ENCODE measurements at regions not wholly inside any gene's neighbourhood (a gene's known extent, or its start where the extent isn't known, plus 50 kb on each side); places are given as distances from the start of the nearest gene placed in this dataset.
A peak's percentile ranks its signal among the peaks of the same experiment; 100 is the strongest.

DNA sequence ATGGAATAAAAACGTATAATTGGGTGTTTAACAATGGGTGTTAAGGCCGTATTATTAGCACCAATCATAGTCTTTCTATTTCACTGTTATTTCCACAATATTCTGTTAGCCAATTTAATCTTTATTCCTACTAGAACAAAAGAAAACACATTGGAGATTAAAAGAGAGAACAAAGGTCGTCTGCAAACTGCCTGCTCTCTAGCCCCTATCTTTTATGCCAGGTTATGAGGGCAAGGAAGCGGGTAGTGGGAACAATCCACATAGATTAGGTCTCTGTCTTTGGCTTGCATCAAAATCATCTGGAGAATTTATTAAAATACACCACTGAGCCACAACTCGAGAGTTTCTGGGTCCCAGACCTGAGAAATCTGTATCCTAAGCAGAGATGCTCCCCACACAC is 69.4 kb upstream of the DSC1 start:
- Histone ChIP-seq H3K9me3 (ENCODE audit: control insufficient read depth in 2 of 2, insufficient read depth in 1 of 2, low read depth in 1 of 2, low read length in 1 of 2) (no peaks in the 10 kb centered on the region), H3K4me1 (ENCODE audit: control insufficient read depth in 2 of 2, insufficient read depth in 2 of 2, low read length in 1 of 2) (no peaks in the 10 kb centered on the region), H3K27ac (ENCODE audit: low read depth in 2 of 2, low read length in 1 of 2) (no peak overlapping the region), H3K36me3 (ENCODE audit: control insufficient read depth in 2 of 2, insufficient read depth in 2 of 2, low read length in 1 of 2) (no peaks in the 10 kb centered on the region), H3K4me3 (ENCODE audit: low read depth in 1 of 2, low read length in 2 of 2) (no peak overlapping the region), H3K27me3 (ENCODE audit: control insufficient read depth in 1 of 2, insufficient read depth in 2 of 2, low read length in 2 of 2) (no peaks in the 10 kb centered on the region)
- WGBS, 2 donors = 64 to 72% methylated on average over 5 of the region's 5 CpGs

DNA sequence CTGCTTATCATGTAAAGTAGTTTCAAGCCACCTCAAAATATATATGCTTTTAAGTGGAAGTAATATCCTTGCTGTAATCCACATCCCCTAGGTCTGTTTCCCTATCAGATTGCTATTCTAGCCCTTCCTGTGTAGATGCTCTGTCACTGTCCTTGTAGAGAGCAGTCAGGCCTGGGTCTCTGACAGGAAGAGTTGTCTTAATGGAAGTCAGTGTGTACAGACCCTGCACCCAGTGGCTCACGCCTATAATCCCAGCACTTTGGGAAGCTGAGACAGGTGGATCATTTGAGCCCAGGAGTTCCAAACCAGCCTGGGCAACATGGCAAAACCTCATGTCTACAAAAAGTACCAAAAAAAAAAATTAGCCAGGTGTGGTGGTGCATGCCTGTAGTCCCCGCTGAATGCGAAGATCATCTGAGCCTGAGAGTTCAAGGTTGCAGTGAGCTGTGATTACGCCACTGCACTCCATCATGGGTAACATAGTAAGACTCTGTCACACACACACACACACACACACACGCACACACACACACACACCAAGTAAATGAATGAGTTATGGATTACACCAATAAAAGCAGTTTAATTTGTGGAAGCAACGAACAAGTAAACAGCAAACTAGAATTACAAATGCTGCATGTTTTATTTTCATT is 70.2 kb upstream of the DSC1 start:
- no peak overlapping the region for H3K27ac ChIP-seq (ENCODE audit: low read depth in 2 of 2, low read length in 1 of 2)
- H3K27me3 ChIP-seq (ENCODE audit: control insufficient read depth in 1 of 2, insufficient read depth in 2 of 2, low read length in 2 of 2) = no peaks in the 10 kb centered on the region
- H3K4me3 ChIP-seq (ENCODE audit: low read depth in 1 of 2, low read length in 2 of 2) = no peak overlapping the region
- WGBS, 2 donors = 83 to 85% methylated on average over 6 of the region's 6 CpGs
- no peaks in the 10 kb centered on the region for H3K36me3 ChIP-seq (ENCODE audit: control insufficient read depth in 2 of 2, insufficient read depth in 2 of 2, low read length in 1 of 2)
- no peaks in the 10 kb centered on the region for H3K4me1 ChIP-seq (ENCODE audit: control insufficient read depth in 2 of 2, insufficient read depth in 2 of 2, low read length in 1 of 2)
- H3K9me3 ChIP-seq (ENCODE audit: control insufficient read depth in 2 of 2, insufficient read depth in 1 of 2, low read depth in 1 of 2, low read length in 1 of 2) = no peaks in the 10 kb centered on the region

DNA sequence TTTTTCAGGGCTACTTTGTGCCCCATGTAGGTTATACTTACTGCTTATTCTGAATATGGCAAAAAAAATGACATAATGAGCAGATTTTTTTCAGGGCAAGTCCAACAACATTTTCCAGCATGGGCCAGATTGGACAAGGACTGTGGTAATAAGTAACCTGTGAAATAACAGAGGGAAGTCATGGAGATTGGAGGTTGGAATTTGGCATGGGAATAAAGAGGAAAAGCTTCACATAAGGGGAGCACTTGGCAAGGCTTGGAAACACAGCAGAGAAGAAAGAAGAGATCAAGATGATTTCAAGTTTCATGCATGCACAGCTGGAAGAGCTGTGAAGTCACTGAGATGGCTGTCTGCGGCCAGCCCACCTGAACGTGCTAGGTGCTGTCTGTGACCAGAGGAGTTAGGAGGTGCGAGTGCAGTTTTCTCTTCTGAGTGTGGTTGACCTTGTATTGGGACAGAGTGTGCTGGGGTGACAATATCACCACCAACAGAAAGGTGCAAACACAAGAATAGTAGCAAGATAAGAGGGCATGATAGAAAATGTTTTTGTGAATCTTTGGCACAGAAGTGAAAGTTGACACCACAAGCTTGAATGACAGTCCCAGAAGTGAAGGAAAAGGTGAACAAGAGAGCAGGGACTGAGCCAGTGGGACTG is 71.1 kb upstream of the DSC1 start:
- 33 to 40% methylated on average over 3 of the region's 3 CpGs for WGBS, 2 donors
- no peak overlapping the region for H3K4me3 ChIP-seq (ENCODE audit: low read depth in 1 of 2, low read length in 2 of 2)
- H3K9me3 ChIP-seq (ENCODE audit: control insufficient read depth in 2 of 2, insufficient read depth in 1 of 2, low read depth in 1 of 2, low read length in 1 of 2) = no peaks in the 10 kb centered on the region
- H3K27ac ChIP-seq (ENCODE audit: low read depth in 2 of 2, low read length in 1 of 2) = no peak overlapping the region
- H3K27me3 ChIP-seq (ENCODE audit: control insufficient read depth in 1 of 2, insufficient read depth in 2 of 2, low read length in 2 of 2) = no peaks in the 10 kb centered on the region
- no peaks in the 10 kb centered on the region for H3K4me1 ChIP-seq (ENCODE audit: control insufficient read depth in 2 of 2, insufficient read depth in 2 of 2, low read length in 1 of 2)
- no peaks in the 10 kb centered on the region for H3K36me3 ChIP-seq (ENCODE audit: control insufficient read depth in 2 of 2, insufficient read depth in 2 of 2, low read length in 1 of 2)

DNA sequence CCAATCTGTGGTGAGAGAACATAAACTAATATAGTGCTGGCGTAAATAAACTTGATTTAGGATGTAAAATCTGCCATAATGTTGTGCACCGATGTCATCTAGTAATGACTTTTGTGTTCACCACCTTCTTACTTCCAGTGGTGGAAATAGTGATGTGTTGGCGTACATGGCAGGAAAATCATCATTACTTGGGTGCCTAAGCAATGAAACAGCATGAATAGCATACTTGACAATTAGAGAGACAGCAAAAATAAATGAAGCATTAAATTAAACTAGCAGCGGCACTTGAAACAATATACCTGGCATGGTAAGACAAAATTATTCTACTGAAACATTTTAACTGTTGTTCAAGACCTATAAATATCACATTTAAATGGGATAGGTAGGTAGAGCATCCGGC is 73.2 kb upstream of the DSC1 start:
- no peaks in the 10 kb centered on the region for H3K9me3 ChIP-seq (ENCODE audit: control insufficient read depth in 2 of 2, insufficient read depth in 1 of 2, low read depth in 1 of 2, low read length in 1 of 2)
- no peaks in the 10 kb centered on the region for H3K36me3 ChIP-seq (ENCODE audit: control insufficient read depth in 2 of 2, insufficient read depth in 2 of 2, low read length in 1 of 2)
- H3K4me1 ChIP-seq (ENCODE audit: control insufficient read depth in 2 of 2, insufficient read depth in 2 of 2, low read length in 1 of 2) = peaks cover 0 to 2% of the 10 kb centered on the region in 2 donors
- 80 to 89% methylated on average over 5 of the region's 5 CpGs for WGBS, 2 donors
- H3K27ac ChIP-seq (ENCODE audit: low read depth in 2 of 2, low read length in 1 of 2) = no peak overlapping the region
- H3K4me3 ChIP-seq (ENCODE audit: low read depth in 1 of 2, low read length in 2 of 2) = no peak overlapping the region
- no peaks in the 10 kb centered on the region for H3K27me3 ChIP-seq (ENCODE audit: control insufficient read depth in 1 of 2, insufficient read depth in 2 of 2, low read length in 2 of 2)

DNA sequence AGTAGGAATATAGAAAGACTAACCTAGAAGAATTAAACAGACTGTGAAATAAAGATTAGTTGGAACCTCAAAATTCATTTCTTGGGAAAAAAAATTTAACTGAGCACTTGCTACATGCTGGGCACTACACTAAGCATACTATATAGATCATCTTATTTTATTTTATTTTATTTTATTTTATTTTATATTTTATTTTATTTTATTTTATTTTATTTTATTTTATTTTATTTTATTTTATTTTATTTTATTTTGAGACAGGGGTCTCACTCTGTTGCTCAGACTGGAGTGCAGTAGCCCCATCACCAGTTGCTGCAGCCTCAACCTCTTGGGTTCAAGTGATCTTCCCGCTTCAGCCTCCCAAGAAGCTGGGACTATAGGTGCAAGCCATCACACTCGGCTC is 74.5 kb upstream of the DSC1 start:
- Histone ChIP-seq H3K36me3 (ENCODE audit: control insufficient read depth in 2 of 2, insufficient read depth in 2 of 2, low read length in 1 of 2) (no peaks in the 10 kb centered on the region), H3K4me1 (ENCODE audit: control insufficient read depth in 2 of 2, insufficient read depth in 2 of 2, low read length in 1 of 2) (peaks cover 0 to 2% of the 10 kb centered on the region in 2 donors), H3K9me3 (ENCODE audit: control insufficient read depth in 2 of 2, insufficient read depth in 1 of 2, low read depth in 1 of 2, low read length in 1 of 2) (no peaks in the 10 kb centered on the region), H3K27me3 (ENCODE audit: control insufficient read depth in 1 of 2, insufficient read depth in 2 of 2, low read length in 2 of 2) (no peaks in the 10 kb centered on the region), H3K27ac (ENCODE audit: low read depth in 2 of 2, low read length in 1 of 2) (no peak overlapping the region), H3K4me3 (ENCODE audit: low read depth in 1 of 2, low read length in 2 of 2) (no peak overlapping the region)
- WGBS, 2 donors = 90 to 92% methylated on average over 2 of the region's 2 CpGs

DNA sequence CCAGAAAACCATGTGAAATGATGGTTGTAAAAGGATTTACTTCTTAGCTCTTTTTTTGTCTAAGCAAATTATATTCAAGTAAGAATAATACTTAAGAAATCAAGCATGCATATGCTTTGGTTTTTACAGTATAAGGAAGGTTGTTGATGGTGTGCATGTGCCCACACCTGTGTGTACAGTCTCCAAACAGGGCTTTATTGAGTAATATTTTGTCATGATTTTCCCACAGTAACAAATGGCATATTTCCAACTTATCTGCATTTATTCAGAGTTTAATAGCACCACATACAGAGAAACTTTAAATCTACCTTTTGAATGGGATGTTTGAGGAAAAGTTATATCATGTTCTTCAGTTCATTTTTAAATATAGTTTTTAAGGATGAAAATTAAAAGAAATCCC is 76.5 kb upstream of the DSG1 start:
- H3K27ac ChIP-seq (ENCODE audit: low read depth in 2 of 2, low read length in 1 of 2) = peak overlapping the region in 1 of 2 donors; percentile 92
- peaks cover 0 to 5% of the 10 kb centered on the region in 2 donors for H3K4me1 ChIP-seq (ENCODE audit: control insufficient read depth in 2 of 2, insufficient read depth in 2 of 2, low read length in 1 of 2)
- no peak overlapping the region for H3K4me3 ChIP-seq (ENCODE audit: low read depth in 1 of 2, low read length in 2 of 2)
- H3K9me3 ChIP-seq (ENCODE audit: control insufficient read depth in 2 of 2, insufficient read depth in 1 of 2, low read depth in 1 of 2, low read length in 1 of 2) = no peaks in the 10 kb centered on the region
- no peaks in the 10 kb centered on the region for H3K36me3 ChIP-seq (ENCODE audit: control insufficient read depth in 2 of 2, insufficient read depth in 2 of 2, low read length in 1 of 2)
- no peaks in the 10 kb centered on the region for H3K27me3 ChIP-seq (ENCODE audit: control insufficient read depth in 1 of 2, insufficient read depth in 2 of 2, low read length in 2 of 2)

DNA sequence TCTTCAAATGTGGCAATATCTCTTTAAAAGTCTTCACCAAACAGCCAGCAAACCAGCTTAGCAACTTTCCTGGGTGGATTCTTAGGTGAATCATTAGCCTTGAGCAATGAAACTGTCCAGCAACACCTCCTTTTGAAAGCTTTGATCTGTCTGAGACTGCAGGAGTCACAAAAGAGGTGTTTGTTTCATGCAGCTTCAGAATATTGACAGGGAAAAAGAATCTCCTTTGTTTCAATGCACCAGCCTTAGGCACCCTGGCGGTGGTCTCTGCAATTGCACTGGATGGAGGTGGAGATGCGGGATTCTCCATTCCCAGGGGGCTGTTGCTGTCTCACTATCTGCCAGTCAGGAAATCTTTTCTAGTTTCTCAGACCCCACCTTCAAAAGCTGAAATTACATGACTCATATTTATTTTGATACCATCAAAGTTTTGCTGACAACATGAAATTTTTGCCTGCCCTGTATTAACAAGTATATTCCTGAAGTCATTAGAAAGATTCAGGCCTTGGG is 76.0 kb upstream of the DSG1 start:
- 30 to 34% methylated on average over 2 of the region's 2 CpGs for WGBS, 2 donors
- Histone ChIP-seq H3K27ac (ENCODE audit: low read depth in 2 of 2, low read length in 1 of 2) (peak overlapping the region; percentile 92 to 93), H3K36me3 (ENCODE audit: control insufficient read depth in 2 of 2, insufficient read depth in 2 of 2, low read length in 1 of 2) (no peaks in the 10 kb centered on the region), H3K4me1 (ENCODE audit: control insufficient read depth in 2 of 2, insufficient read depth in 2 of 2, low read length in 1 of 2) (peaks cover 0 to 5% of the 10 kb centered on the region in 2 donors), H3K9me3 (ENCODE audit: control insufficient read depth in 2 of 2, insufficient read depth in 1 of 2, low read depth in 1 of 2, low read length in 1 of 2) (no peaks in the 10 kb centered on the region), H3K4me3 (ENCODE audit: low read depth in 1 of 2, low read length in 2 of 2) (no peak overlapping the region), H3K27me3 (ENCODE audit: control insufficient read depth in 1 of 2, insufficient read depth in 2 of 2, low read length in 2 of 2) (no peaks in the 10 kb centered on the region)

DNA sequence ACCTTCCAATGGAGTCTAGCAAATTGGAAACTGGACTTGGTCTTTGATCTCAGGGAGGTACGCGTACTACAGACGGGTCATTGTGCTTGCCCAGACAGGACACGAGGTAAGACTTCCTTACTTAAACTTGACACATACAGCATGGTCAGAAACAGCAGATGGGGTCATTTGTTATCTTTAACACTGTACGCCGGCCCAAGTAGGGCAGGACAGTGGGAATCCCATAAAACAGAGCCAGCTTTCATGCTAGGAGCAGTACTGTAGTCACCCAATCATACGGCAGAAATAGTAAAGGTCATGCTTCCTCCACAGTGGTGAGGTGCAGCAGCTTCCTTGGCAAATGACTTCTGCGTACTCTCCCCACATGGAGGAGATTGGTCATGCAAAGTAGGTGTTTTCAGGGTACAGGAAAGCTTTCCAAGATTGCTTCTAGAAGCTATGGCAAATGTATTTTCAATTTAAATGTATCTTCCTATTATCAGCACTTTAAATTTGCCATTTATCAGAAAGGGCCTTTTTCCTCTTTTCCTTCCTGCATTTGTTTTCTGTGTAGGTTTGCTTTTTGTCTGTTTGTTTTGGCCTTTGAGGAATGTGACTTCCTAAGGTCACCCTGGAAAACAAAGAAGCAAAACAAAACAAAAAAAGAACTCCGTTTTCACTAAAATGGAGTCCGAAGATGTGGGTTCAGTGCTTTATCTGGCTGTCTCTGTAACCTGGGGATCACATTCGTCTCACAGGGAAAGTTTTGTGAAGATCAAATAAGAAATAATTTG is 74.0 kb upstream of the DSG1 start:
- Histone ChIP-seq H3K9me3 (ENCODE audit: control insufficient read depth in 2 of 2, insufficient read depth in 1 of 2, low read depth in 1 of 2, low read length in 1 of 2) (no peaks in the 10 kb centered on the region), H3K36me3 (ENCODE audit: control insufficient read depth in 2 of 2, insufficient read depth in 2 of 2, low read length in 1 of 2) (no peaks in the 10 kb centered on the region), H3K27me3 (ENCODE audit: control insufficient read depth in 1 of 2, insufficient read depth in 2 of 2, low read length in 2 of 2) (no peaks in the 10 kb centered on the region), H3K4me3 (ENCODE audit: low read depth in 1 of 2, low read length in 2 of 2) (no peak overlapping the region), H3K27ac (ENCODE audit: low read depth in 2 of 2, low read length in 1 of 2) (peak overlapping the region; percentile 88 to 98), H3K4me1 (ENCODE audit: control insufficient read depth in 2 of 2, insufficient read depth in 2 of 2, low read length in 1 of 2) (peaks cover 0 to 5% of the 10 kb centered on the region in 2 donors)
- WGBS, 2 donors = 46 to 48% methylated on average over 11 of the region's 11 CpGs

DNA sequence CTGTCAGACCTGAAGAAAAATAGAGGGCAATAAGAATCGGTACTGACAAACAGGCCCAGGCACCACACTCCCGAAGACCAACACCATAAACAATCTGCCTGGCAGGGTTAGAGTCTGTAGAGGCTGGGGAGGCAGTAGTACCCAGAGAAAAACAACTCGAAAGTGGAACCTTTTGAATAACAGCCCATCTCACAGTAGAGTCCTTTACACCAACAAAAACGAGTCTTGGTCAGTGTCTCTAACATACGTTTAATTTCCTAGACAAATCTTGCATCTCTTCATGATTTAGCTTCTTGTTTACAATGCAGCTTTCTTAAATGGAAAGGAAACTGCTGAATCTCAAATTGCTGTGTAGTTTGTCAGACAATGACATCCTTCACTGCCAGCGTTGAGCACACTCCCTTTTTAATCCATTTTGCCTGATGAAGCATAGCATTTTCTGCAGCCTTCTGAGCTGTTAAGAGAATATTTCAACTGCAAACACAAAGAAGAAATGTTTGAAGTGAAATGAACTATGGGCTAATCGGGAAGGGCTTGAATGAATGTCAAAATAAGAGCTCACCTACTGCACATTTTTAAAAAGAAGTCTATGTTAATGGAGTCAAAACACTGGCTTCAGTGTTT is 73.1 kb upstream of the DSG1 start:
- H3K4me1 ChIP-seq (ENCODE audit: control insufficient read depth in 2 of 2, insufficient read depth in 2 of 2, low read length in 1 of 2) = peaks cover 0 to 5% of the 10 kb centered on the region in 2 donors
- H3K4me3 ChIP-seq (ENCODE audit: low read depth in 1 of 2, low read length in 2 of 2) = no peak overlapping the region
- H3K36me3 ChIP-seq (ENCODE audit: control insufficient read depth in 2 of 2, insufficient read depth in 2 of 2, low read length in 1 of 2) = no peaks in the 10 kb centered on the region
- H3K27me3 ChIP-seq (ENCODE audit: control insufficient read depth in 1 of 2, insufficient read depth in 2 of 2, low read length in 2 of 2) = no peaks in the 10 kb centered on the region
- H3K27ac ChIP-seq (ENCODE audit: low read depth in 2 of 2, low read length in 1 of 2) = peak overlapping the region; percentile 88 to 98
- 12 to 21% methylated on average over 7 of the region's 7 CpGs for WGBS, 2 donors
- no peaks in the 10 kb centered on the region for H3K9me3 ChIP-seq (ENCODE audit: control insufficient read depth in 2 of 2, insufficient read depth in 1 of 2, low read depth in 1 of 2, low read length in 1 of 2)
